GM21526 (cell line): ENCODE measurements at regions not wholly inside any gene's neighbourhood (a gene's known extent, or its start where the extent isn't known, plus 50 kb on each side); places are given as distances from the start of the nearest gene placed in this dataset.

Experiments used
- ATAC-seq: cut with Tn5 transposase; IDR thresholded peaks from one replicate; pipeline ENCODE4 v1.9.1; 2021; ENCODE audit warnings: moderate library complexity; ENCODE audit not compliant: unreplicated experiment, low FRiP score

GRCh38 chr5:56471707-56472106 lies 238.6 kb upstream of the ANKRD55 start:
- ATAC-seq, result no peak

GRCh38 chr5:56470007-56470406 lies 236.9 kb upstream of the ANKRD55 start:
- no peak for ATAC-seq

- ATAC-seq, result no peak
Observed at GRCh38 chr5:56468277-56468676, 235.1 kb upstream of the ANKRD55 start.

GRCh38 chr5:56467176-56467717 lies 234.1 kb upstream of the ANKRD55 start:
- ATAC-seq, result no peak

- ATAC-seq, result no peak
Observed at GRCh38 chr5:56466136-56466816, 233.1 kb upstream of the ANKRD55 start.

GRCh38 chr5:56465769-56466135 lies 232.6 kb upstream of the ANKRD55 start:
- ATAC-seq, result no peak

GRCh38 chr5:56464935-56465768 lies 232.0 kb upstream of the ANKRD55 start:
- ATAC-seq, result no peak

- no peak for ATAC-seq
Observed at GRCh38 chr5:56463944-56464571, 230.9 kb upstream of the ANKRD55 start.

- ATAC-seq, result no peak
Observed at GRCh38 chr5:56461584-56461983, 228.5 kb upstream of the ANKRD55 start.

GRCh38 chr5:56460681-56461191 lies 227.6 kb upstream of the ANKRD55 start:
- ATAC-seq, result no peak

GRCh38 chr5:56460195-56460546 lies 227.0 kb upstream of the ANKRD55 start:
- no peak for ATAC-seq

GRCh38 chr5:56459394-56460194 lies 226.5 kb upstream of the ANKRD55 start:
- ATAC-seq, result no peak

GRCh38 chr5:56457887-56458812 lies 225.0 kb upstream of the ANKRD55 start:
- no peak for ATAC-seq

GRCh38 chr5:56456002-56456401 lies 222.9 kb upstream of the ANKRD55 start:
- no peak for ATAC-seq

- ATAC-seq, result no peak
Observed at GRCh38 chr5:56455417-56455816, 222.3 kb upstream of the ANKRD55 start.

- no peak for ATAC-seq
Observed at GRCh38 chr5:56454219-56454862, 221.2 kb upstream of the ANKRD55 start.

- ATAC-seq, result no peak
Observed at GRCh38 chr5:56451742-56452141, 218.6 kb upstream of the ANKRD55 start.

- no peak for ATAC-seq
Observed at GRCh38 chr5:56450766-56451165, 217.6 kb upstream of the ANKRD55 start.
